ENCODE measurements at regions not wholly inside any gene's neighbourhood (a gene's known extent, or its start where the extent isn't known, plus 50 kb on each side); places are given as distances from the start of the nearest gene placed in this dataset.

DNA sequence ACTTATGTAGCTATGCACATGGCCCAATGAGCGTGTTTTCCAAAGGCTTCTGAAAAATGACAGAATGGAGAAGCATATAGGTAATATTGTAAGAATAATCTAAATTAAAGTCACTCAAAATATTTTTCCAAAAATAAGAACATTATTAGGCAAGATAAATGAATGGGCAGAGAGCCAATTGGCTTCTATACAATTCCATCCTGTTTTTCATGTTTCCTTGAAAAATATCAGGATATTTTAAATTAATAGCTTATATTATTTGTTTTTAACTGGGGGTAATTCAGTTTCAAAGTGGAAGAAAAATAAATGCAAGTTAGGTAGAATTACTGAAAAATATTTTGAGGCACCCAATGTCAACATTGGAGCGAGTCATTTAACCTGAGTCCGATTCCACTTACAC is 183.5 kb downstream of the PLK2 start:
- H3K36me3 Mint-ChIP-seq = no peaks in the 10 kb centered on the region
- DNase-seq (no peak), ATAC-seq (no peak)
- no peak overlapping the region for H3K4me3 Mint-ChIP-seq
- peaks cover 0 to 23% (median 3%) of the 10 kb centered on the region in 5 donors for H3K27me3 Mint-ChIP-seq
- POLR2A ChIA-PET = no interaction called here
- H3K4me1 Mint-ChIP-seq = no peaks in the 10 kb centered on the region
- H3K9me3 Mint-ChIP-seq = no peaks in the 10 kb centered on the region
- no peak overlapping the region for H3K27ac Mint-ChIP-seq

- Mint-ChIP-seq H3K9me3 (no peaks in the 10 kb centered on the region), H3K4me1 (no peaks in the 10 kb centered on the region), H3K27me3 (peaks cover 0 to 23% (median 3%) of the 10 kb centered on the region in 5 donors), H3K4me3 (no peak overlapping the region), H3K36me3 (no peaks in the 10 kb centered on the region), H3K27ac (no peak overlapping the region)
- ATAC-seq (no peak), DNase-seq (no peak)
- POLR2A ChIA-PET = no interaction called here
Measured at GRCh38 chr5:58275516-58275915, 184.4 kb downstream of the PLK2 start.

- Mint-ChIP-seq H3K27ac (no peak overlapping the region), H3K27me3 (peaks cover 0 to 17% (median 3%) of the 10 kb centered on the region in 5 donors), H3K4me3 (no peak overlapping the region), H3K4me1 (no peaks in the 10 kb centered on the region), H3K9me3 (no peaks in the 10 kb centered on the region), H3K36me3 (no peaks in the 10 kb centered on the region)
- DNase-seq = no peak
- no peak for ATAC-seq
- POLR2A ChIA-PET = no interaction called here
Measured at GRCh38 chr5:58274191-58274590, 185.7 kb downstream of the PLK2 start.

- DNase-seq (no peak), ATAC-seq (no peak)
- H3K9me3 Mint-ChIP-seq = no peaks in the 10 kb centered on the region
- POLR2A ChIA-PET = no interaction called here
- H3K27me3 Mint-ChIP-seq = peaks cover 0 to 16% (median 3%) of the 10 kb centered on the region in 5 donors
- no peaks in the 10 kb centered on the region for H3K4me1 Mint-ChIP-seq
- no peaks in the 10 kb centered on the region for H3K36me3 Mint-ChIP-seq
- H3K4me3 Mint-ChIP-seq = no peak overlapping the region
- no peak overlapping the region for H3K27ac Mint-ChIP-seq
Measured at GRCh38 chr5:58273711-58274110, 186.2 kb downstream of the PLK2 start.

DNA sequence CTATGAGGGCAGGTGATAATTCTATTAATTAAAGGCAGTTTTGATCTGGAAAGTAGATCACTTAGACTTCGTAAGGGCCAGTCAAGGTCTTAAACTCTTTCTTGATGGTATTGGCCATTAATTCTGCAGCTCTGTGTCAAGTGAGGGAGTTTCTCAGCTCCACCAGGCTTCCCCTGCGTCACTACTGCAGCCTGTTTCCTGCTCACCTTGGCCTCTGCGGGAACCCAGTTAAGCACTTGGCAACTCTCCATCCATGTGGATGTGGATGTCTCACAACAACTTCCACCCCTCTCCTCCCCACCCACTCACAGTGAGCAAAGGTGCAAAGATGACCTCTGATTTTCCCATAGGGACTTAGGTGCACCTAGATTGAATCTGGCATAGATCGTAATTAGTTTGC is 191.6 kb downstream of the PLK2 start:
- ATAC-seq (no peak), DNase-seq (no peak)
- POLR2A ChIA-PET = no interaction called here
- H3K27me3 Mint-ChIP-seq = peaks cover 0 to 6% (median 0%) of the 10 kb centered on the region in 5 donors
- no peak overlapping the region for H3K4me3 Mint-ChIP-seq
- H3K27ac Mint-ChIP-seq = no peak overlapping the region
- H3K4me1 Mint-ChIP-seq = no peaks in the 10 kb centered on the region
- no peaks in the 10 kb centered on the region for H3K9me3 Mint-ChIP-seq
- H3K36me3 Mint-ChIP-seq = no peaks in the 10 kb centered on the region

- POLR2A ChIA-PET = no interaction called here
- H3K9me3 Mint-ChIP-seq = no peaks in the 10 kb centered on the region
- DNase-seq = no peak
- H3K27me3 Mint-ChIP-seq = peaks cover 0 to 9% (median 2%) of the 10 kb centered on the region in 5 donors
- H3K36me3 Mint-ChIP-seq = no peaks in the 10 kb centered on the region
- H3K4me1 Mint-ChIP-seq = no peaks in the 10 kb centered on the region
- no peak overlapping the region for H3K27ac Mint-ChIP-seq
- no peak for ATAC-seq
- no peak overlapping the region for H3K4me3 Mint-ChIP-seq
Measured at GRCh38 chr5:58266402-58266801, 193.5 kb downstream of the PLK2 start.

GRCh38 chr5:58265246-58265930 is 194.5 kb downstream of the PLK2 start:
- H3K36me3 Mint-ChIP-seq = no peaks in the 10 kb centered on the region

GRCh38 chr5:58264276-58264675 is 195.6 kb downstream of the PLK2 start:
- DNase-seq (no peak), ATAC-seq (no peak)
- H3K27ac Mint-ChIP-seq = no peak overlapping the region
- H3K9me3 Mint-ChIP-seq = no peaks in the 10 kb centered on the region
- H3K4me3 Mint-ChIP-seq = no peak overlapping the region
- no peaks in the 10 kb centered on the region for H3K36me3 Mint-ChIP-seq
- H3K27me3 Mint-ChIP-seq = peaks cover 0 to 9% (median 2%) of the 10 kb centered on the region in 5 donors
- H3K4me1 Mint-ChIP-seq = no peaks in the 10 kb centered on the region
- POLR2A ChIA-PET = no interaction called here

More at GRCh38 chr5:58265246-58265930, 194.5 kb downstream of the PLK2 start:
- no peak overlapping the region for H3K27ac Mint-ChIP-seq
- H3K4me1 Mint-ChIP-seq = no peaks in the 10 kb centered on the region
- POLR2A ChIA-PET = no interaction called here
- no peak overlapping the region for H3K4me3 Mint-ChIP-seq
- no peak for DNase-seq
- no peak for ATAC-seq
- no peaks in the 10 kb centered on the region for H3K9me3 Mint-ChIP-seq
- peaks cover 0 to 9% (median 2%) of the 10 kb centered on the region in 5 donors for H3K27me3 Mint-ChIP-seq

GRCh38 chr5:58263296-58263695 is 196.6 kb downstream of the PLK2 start:
- Mint-ChIP-seq H3K27me3 (peaks cover 0 to 9% (median 2%) of the 10 kb centered on the region in 5 donors), H3K9me3 (no peaks in the 10 kb centered on the region), H3K36me3 (no peaks in the 10 kb centered on the region), H3K4me1 (no peaks in the 10 kb centered on the region), H3K4me3 (no peak overlapping the region), H3K27ac (no peak overlapping the region)
- POLR2A ChIA-PET = no interaction called here
- ATAC-seq = no peak
- no peak for DNase-seq

GRCh38 chr5:58262226-58262625 is 197.7 kb downstream of the PLK2 start:
- Mint-ChIP-seq H3K9me3 (no peaks in the 10 kb centered on the region), H3K27me3 (peaks cover 0 to 9% (median 0%) of the 10 kb centered on the region in 5 donors), H3K27ac (no peak overlapping the region), H3K4me1 (no peaks in the 10 kb centered on the region), H3K4me3 (no peak overlapping the region), H3K36me3 (no peaks in the 10 kb centered on the region)
- DNase-seq (no peak), ATAC-seq (no peak)
- POLR2A ChIA-PET = no interaction called here

GRCh38 chr5:58261605-58262004 is 198.3 kb downstream of the PLK2 start:
- no peaks in the 10 kb centered on the region for H3K36me3 Mint-ChIP-seq
- H3K4me1 Mint-ChIP-seq = no peaks in the 10 kb centered on the region
- H3K9me3 Mint-ChIP-seq = no peaks in the 10 kb centered on the region
- ATAC-seq = no peak
- H3K27ac Mint-ChIP-seq = no peak overlapping the region
- no peak for DNase-seq
- no peak overlapping the region for H3K4me3 Mint-ChIP-seq
- POLR2A ChIA-PET = no interaction called here
- peaks cover 0 to 9% (median 0%) of the 10 kb centered on the region in 5 donors for H3K27me3 Mint-ChIP-seq

GRCh38 chr5:58260243-58260642 is 199.6 kb downstream of the PLK2 start:
- no peaks in the 10 kb centered on the region for H3K4me1 Mint-ChIP-seq
- POLR2A ChIA-PET = no interaction called here
- H3K27me3 Mint-ChIP-seq = peaks cover 0 to 9% (median 0%) of the 10 kb centered on the region in 5 donors
- no peaks in the 10 kb centered on the region for H3K9me3 Mint-ChIP-seq
- ATAC-seq = no peak
- no peak for DNase-seq
- H3K36me3 Mint-ChIP-seq = no peaks in the 10 kb centered on the region
- no peak overlapping the region for H3K4me3 Mint-ChIP-seq
- H3K27ac Mint-ChIP-seq = no peak overlapping the region

DNA sequence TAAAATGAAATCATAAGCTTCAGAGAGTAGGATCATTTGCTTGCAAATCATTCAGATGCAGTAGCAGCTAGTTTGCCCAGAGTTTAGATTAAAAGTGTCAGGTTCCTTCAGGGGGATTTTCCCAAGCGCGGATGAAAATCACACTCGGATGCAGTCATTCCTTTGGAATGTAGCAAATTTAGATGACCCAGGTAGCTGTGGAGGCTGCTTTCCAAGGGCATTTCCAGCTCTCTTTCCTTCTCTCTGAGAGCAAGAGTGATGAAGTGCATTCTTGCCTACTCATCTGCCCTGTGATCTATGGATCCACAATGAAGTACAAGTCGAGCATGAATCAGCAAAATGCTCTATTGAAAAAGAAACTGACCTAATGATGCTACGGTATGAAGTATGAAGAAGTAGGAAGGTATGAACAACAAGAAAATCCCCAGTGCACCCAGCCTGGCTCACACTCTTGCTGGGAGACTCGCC is 200.2 kb downstream of the PLK2 start:
- no peak overlapping the region for H3K4me3 Mint-ChIP-seq
- POLR2A ChIA-PET = no interaction called here
- H3K27me3 Mint-ChIP-seq = peaks cover 0 to 9% (median 0%) of the 10 kb centered on the region in 5 donors
- H3K27ac Mint-ChIP-seq = no peak overlapping the region
- DNase-seq (no peak), ATAC-seq (no peak)
- H3K36me3 Mint-ChIP-seq = no peaks in the 10 kb centered on the region
- no peaks in the 10 kb centered on the region for H3K9me3 Mint-ChIP-seq
- H3K4me1 Mint-ChIP-seq = no peaks in the 10 kb centered on the region

DNA sequence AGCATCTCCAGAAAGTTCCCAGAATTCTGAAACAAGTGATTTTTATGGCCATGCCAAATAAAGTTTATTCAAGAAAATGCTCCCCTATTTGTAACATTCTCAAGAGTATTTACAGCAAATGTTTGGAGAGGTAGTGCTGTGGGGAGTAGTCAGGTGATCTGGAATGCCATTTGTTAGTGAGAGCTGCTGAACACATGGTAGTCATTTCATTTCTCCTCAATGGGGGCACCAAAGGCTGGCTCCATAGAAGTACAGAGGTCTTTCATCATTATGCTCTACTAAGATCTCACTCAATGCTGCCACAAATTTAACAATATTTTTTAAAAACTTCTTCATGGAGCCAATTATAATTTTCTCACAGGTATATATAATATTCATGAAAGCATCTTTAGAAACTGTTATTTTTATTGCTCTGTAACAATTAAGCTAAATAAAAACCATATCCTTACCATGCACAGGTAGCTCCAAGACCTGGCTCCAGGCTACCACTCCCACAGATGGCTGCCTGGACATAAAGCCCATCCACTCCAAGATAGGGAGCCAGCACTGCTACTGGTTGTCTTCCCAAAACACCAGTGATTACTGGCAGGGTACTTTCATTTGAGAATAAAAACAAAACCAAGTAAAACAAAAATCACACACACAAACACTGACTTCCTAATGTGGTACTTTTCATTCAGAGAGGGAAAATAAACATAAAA is 200.8 kb downstream of the PLK2 start:
- Mint-ChIP-seq H3K4me1 (no peaks in the 10 kb centered on the region), H3K4me3 (no peak overlapping the region), H3K27me3 (peaks cover 0 to 9% (median 0%) of the 10 kb centered on the region in 5 donors), H3K9me3 (no peaks in the 10 kb centered on the region), H3K27ac (no peak overlapping the region), H3K36me3 (no peaks in the 10 kb centered on the region)
- ATAC-seq (no peak), DNase-seq (no peak)
- POLR2A ChIA-PET = no interaction called here

Data from naive thymus-derived CD8-positive, alpha-beta T cell (primary cell).